ENCODE measurements at regions not wholly inside any gene's neighbourhood (a gene's known extent, or its start where the extent isn't known, plus 50 kb on each side); places are given as distances from the start of the nearest gene placed in this dataset.

DNA sequence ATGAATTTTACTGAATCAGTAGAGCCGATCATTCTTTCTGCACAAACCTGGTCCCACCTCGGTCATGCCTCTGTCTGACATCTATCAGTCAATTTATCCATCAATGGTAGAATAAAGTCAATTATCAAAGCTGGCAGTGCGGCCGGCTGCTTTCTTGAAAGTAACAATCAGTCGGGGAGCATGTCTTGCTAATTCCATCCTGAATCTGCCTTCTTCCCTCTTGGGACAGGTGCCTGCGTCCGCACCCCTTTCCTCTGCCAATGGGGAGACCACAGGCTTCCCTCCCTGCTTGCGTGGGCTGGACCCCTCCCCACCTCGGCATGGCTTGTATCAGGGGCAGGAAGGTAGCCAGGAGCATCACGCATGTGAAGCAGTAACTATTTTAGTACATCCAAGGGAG is 962.9 kb downstream of the BRD1 start:
- Histone ChIP-seq H4K20me1 (ENCODE audit: insufficient read depth) (no peaks in the 10 kb centered on the region), H2AFZ (no peak overlapping the region), H3K9me2 (ENCODE audit: insufficient read depth) (no peaks in the 10 kb centered on the region), H3K4me3 (no peak overlapping the region), H3K4me1 (ENCODE audit: insufficient read depth) (no peaks in the 10 kb centered on the region), H3K27me3 (replicated peaks; ENCODE audit: insufficient read depth) (no peaks in the 10 kb centered on the region), H3K79me2 (ENCODE audit: insufficient read depth) (no peaks in the 10 kb centered on the region), H3K9me3 (ENCODE audit: low read depth) (no peaks in the 10 kb centered on the region), H3K27ac (no peak overlapping the region), H3K9ac (no peak overlapping the region), H3K36me3 (ENCODE audit: low read depth) (no peaks in the 10 kb centered on the region), H3K4me2 (ENCODE audit: unreplicated experiment) (no peak overlapping the region), H3F3A (ENCODE audit: insufficient read depth) (no peaks in the 10 kb centered on the region)
- TF ChIP-seq EZH2 (IDR thresholded peaks at IDR 0.05; ENCODE audit: insufficient read depth, poor library complexity, severe bottlenecking) (no peak), EZH2phosphoT487 (IDR thresholded peaks at IDR 0.05; ENCODE audit: insufficient read depth, low read depth) (no peak)
- DNase-seq = no peak
- in situ Hi-C loops (cut with MboI) = no loop called here
- 33 to 41% methylated on average over 10 of the region's 10 CpGs for WGBS, 2 experiments (ENCODE audit: low coverage in 1 of 2, low lambda C conversion rate in 2 of 2, missing lambda C conversion rate in 2 of 2)

DNA sequence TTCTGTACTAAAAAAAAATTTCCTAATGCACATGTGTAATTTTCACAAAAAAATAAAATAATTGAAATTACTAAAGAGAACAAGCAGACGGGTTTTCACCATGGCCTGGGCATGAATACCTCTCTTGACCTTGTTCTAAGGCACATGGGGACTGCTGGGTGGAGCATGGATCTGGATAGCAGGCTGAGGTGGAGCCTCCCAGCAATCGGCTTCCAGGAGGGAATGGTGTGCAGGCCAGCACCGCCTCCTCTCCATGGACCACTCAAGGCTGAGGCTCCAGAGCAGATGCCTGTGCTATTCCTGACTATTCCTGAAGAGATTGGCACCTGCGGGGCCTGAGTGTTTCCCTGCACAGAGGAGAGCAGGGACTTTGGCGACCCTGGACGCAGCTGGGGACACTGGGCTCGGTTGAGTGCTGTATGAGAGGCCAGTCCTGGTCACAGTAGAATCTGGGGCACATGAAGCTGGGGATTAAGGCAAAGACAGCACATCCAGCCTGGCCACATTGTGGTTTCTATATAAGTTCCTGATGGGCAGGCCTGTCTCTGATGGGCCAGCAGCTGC is 963.6 kb downstream of the BRD1 start:
- 42 to 47% methylated on average over 7 of the region's 7 CpGs for WGBS, 2 experiments (ENCODE audit: low coverage in 1 of 2, low lambda C conversion rate in 2 of 2, missing lambda C conversion rate in 2 of 2)
- DNase-seq = no peak
- H3K27me3 ChIP-seq (replicated peaks; ENCODE audit: insufficient read depth) = no peaks in the 10 kb centered on the region
- no peak overlapping the region for H3K4me2 ChIP-seq (ENCODE audit: unreplicated experiment)
- H3K36me3 ChIP-seq (ENCODE audit: low read depth) = no peaks in the 10 kb centered on the region
- no peak overlapping the region for H3K9ac ChIP-seq
- no peaks in the 10 kb centered on the region for H3K79me2 ChIP-seq (ENCODE audit: insufficient read depth)
- H3K9me2 ChIP-seq (ENCODE audit: insufficient read depth) = no peaks in the 10 kb centered on the region
- in situ Hi-C loops (cut with MboI) = no loop called here
- no peaks in the 10 kb centered on the region for H3F3A ChIP-seq (ENCODE audit: insufficient read depth)
- TF ChIP-seq EZH2 (IDR thresholded peaks at IDR 0.05; ENCODE audit: insufficient read depth, poor library complexity, severe bottlenecking) = no peak
- no peak for TF ChIP-seq EZH2phosphoT487 (IDR thresholded peaks at IDR 0.05; ENCODE audit: insufficient read depth, low read depth)
- H3K4me1 ChIP-seq (ENCODE audit: insufficient read depth) = no peaks in the 10 kb centered on the region
- no peak overlapping the region for H3K27ac ChIP-seq
- no peaks in the 10 kb centered on the region for H3K9me3 ChIP-seq (ENCODE audit: low read depth)
- no peak overlapping the region for H2AFZ ChIP-seq
- H3K4me3 ChIP-seq = no peak overlapping the region
- H4K20me1 ChIP-seq (ENCODE audit: insufficient read depth) = no peaks in the 10 kb centered on the region

DNA sequence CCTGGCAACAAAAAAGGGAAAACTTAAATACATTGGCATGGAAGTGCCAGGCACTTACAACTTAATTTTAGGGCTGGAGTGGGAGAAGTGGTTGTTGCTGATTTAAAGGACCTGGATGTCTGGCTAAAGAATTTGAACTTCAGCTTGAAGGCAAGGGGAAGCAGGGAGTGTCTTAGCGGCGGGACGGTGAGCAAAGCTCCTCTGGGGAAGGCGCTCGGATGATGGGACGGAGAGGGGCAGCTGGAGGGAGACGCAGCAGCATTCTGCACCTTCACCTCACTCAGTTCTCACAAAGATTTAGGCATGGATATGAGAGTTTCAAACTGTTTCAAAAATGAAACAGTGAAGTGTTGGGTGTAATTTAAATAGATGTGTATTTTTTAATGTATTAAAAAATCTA is 967.1 kb downstream of the BRD1 start:
- Histone ChIP-seq H3K9ac (no peak overlapping the region), H3K36me3 (ENCODE audit: low read depth) (no peaks in the 10 kb centered on the region), H3K4me3 (no peak overlapping the region), H3K4me2 (ENCODE audit: unreplicated experiment) (no peak overlapping the region), H2AFZ (no peak overlapping the region), H3K27ac (no peak overlapping the region), H3K27me3 (replicated peaks; ENCODE audit: insufficient read depth) (no peaks in the 10 kb centered on the region), H3K4me1 (ENCODE audit: insufficient read depth) (no peaks in the 10 kb centered on the region), H3K9me2 (ENCODE audit: insufficient read depth) (no peaks in the 10 kb centered on the region), H3F3A (ENCODE audit: insufficient read depth) (no peaks in the 10 kb centered on the region), H4K20me1 (ENCODE audit: insufficient read depth) (no peaks in the 10 kb centered on the region), H3K9me3 (ENCODE audit: low read depth) (no peaks in the 10 kb centered on the region), H3K79me2 (ENCODE audit: insufficient read depth) (no peaks in the 10 kb centered on the region)
- 74 to 79% methylated on average over 7 of the region's 7 CpGs for WGBS, 2 experiments (ENCODE audit: low coverage in 1 of 2, low lambda C conversion rate in 2 of 2, missing lambda C conversion rate in 2 of 2)
- DNase-seq = no peak
- no peak for TF ChIP-seq EZH2phosphoT487 (IDR thresholded peaks at IDR 0.05; ENCODE audit: insufficient read depth, low read depth)
- no peak for TF ChIP-seq EZH2 (IDR thresholded peaks at IDR 0.05; ENCODE audit: insufficient read depth, poor library complexity, severe bottlenecking)
- in situ Hi-C loops (cut with MboI) = no loop called here

DNA sequence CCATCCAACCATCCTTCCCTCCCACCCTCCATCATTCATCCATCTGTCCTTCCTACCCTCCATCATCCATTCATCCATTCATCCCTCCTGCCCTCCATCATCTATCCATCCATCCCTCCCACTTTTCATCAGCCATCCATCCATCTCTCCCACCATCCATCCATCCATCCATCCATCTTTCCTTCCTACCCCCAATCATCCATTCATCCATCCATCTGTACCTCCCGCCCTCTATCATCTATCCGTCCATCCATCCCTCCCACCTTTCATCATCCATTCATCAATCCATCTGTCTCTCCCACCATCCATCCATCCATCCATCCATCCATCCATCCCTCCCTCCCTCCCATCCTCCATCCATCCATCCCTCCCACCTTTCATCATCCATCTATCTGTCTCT is 968.8 kb downstream of the BRD1 start:
- no peaks in the 10 kb centered on the region for H4K20me1 ChIP-seq (ENCODE audit: insufficient read depth)
- no peaks in the 10 kb centered on the region for H3K27me3 ChIP-seq (replicated peaks; ENCODE audit: insufficient read depth)
- H2AFZ ChIP-seq = no peak overlapping the region
- no peaks in the 10 kb centered on the region for H3K9me2 ChIP-seq (ENCODE audit: insufficient read depth)
- H3K36me3 ChIP-seq (ENCODE audit: low read depth) = no peaks in the 10 kb centered on the region
- H3K27ac ChIP-seq = no peak overlapping the region
- DNase-seq = no peak
- no peak overlapping the region for H3K9ac ChIP-seq
- TF ChIP-seq EZH2 (IDR thresholded peaks at IDR 0.05; ENCODE audit: insufficient read depth, poor library complexity, severe bottlenecking) (no peak), EZH2phosphoT487 (IDR thresholded peaks at IDR 0.05; ENCODE audit: insufficient read depth, low read depth) (no peak)
- no peaks in the 10 kb centered on the region for H3K9me3 ChIP-seq (ENCODE audit: low read depth)
- H3F3A ChIP-seq (ENCODE audit: insufficient read depth) = no peaks in the 10 kb centered on the region
- in situ Hi-C loops (cut with MboI) = no loop called here
- WGBS, 2 experiments (ENCODE audit: low coverage in 1 of 2, low lambda C conversion rate in 2 of 2, missing lambda C conversion rate in 2 of 2) = 46 to 56% methylated on average over 2 of the region's 2 CpGs
- no peaks in the 10 kb centered on the region for H3K4me1 ChIP-seq (ENCODE audit: insufficient read depth)
- no peak overlapping the region for H3K4me3 ChIP-seq
- no peaks in the 10 kb centered on the region for H3K79me2 ChIP-seq (ENCODE audit: insufficient read depth)
- no peak overlapping the region for H3K4me2 ChIP-seq (ENCODE audit: unreplicated experiment)

DNA sequence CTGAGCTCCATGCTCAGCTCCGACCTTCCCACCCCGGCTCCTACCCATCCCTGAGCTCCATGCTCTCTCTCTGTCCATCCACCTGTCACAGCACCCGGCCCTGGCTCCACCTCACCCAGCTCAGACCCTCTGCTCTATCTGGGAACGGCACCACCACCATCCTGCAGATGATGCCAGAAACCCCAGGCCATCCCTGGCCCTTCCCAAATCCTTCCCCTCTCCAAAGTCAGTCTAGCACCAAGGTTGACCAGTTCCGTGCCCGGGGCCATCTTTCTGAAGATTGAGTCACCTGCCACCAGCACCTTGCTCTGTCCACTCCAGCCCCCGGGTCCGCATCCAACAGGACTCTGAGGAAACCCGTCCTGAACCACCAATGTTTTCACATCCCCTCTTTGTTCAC is 969.6 kb downstream of the BRD1 start:
- H3K9me3 ChIP-seq (ENCODE audit: low read depth) = no peaks in the 10 kb centered on the region
- no peaks in the 10 kb centered on the region for H3K27me3 ChIP-seq (replicated peaks; ENCODE audit: insufficient read depth)
- no peak overlapping the region for H3K9ac ChIP-seq
- H3K4me1 ChIP-seq (ENCODE audit: insufficient read depth) = no peaks in the 10 kb centered on the region
- no peak for DNase-seq
- no peak overlapping the region for H3K4me3 ChIP-seq
- H3K4me2 ChIP-seq (ENCODE audit: unreplicated experiment) = no peak overlapping the region
- 39 to 43% methylated on average over 6 to 9 of the region's 9 CpGs for WGBS, 2 experiments (ENCODE audit: low coverage in 1 of 2, low lambda C conversion rate in 2 of 2, missing lambda C conversion rate in 2 of 2)
- no peak for TF ChIP-seq EZH2phosphoT487 (IDR thresholded peaks at IDR 0.05; ENCODE audit: insufficient read depth, low read depth)
- no peak for TF ChIP-seq EZH2 (IDR thresholded peaks at IDR 0.05; ENCODE audit: insufficient read depth, poor library complexity, severe bottlenecking)
- H3K9me2 ChIP-seq (ENCODE audit: insufficient read depth) = no peaks in the 10 kb centered on the region
- no peak overlapping the region for H3K27ac ChIP-seq
- H3K79me2 ChIP-seq (ENCODE audit: insufficient read depth) = no peaks in the 10 kb centered on the region
- no peak overlapping the region for H2AFZ ChIP-seq
- in situ Hi-C loops (cut with MboI) = no loop called here
- no peaks in the 10 kb centered on the region for H4K20me1 ChIP-seq (ENCODE audit: insufficient read depth)
- H3K36me3 ChIP-seq (ENCODE audit: low read depth) = no peaks in the 10 kb centered on the region
- no peaks in the 10 kb centered on the region for H3F3A ChIP-seq (ENCODE audit: insufficient read depth)
